T-helper 17 cell (primary cell): ENCODE measurements at regions not wholly inside any gene's neighbourhood (a gene's known extent, or its start where the extent isn't known, plus 50 kb on each side); places are given as distances from the start of the nearest gene placed in this dataset.

Experiments
- ATAC-seq: fragments of 150-1000 bp; cut with Tn5 transposase; 2 replicates; pipeline ENCODE4 v1.10.0; 2021; ENCODE audit warnings: mild to moderate bottlenecking, moderate library complexity
- DNase-seq, 3 donors: peaks; one replicate each; pipeline versions ENCODE4 v3.0.0 to v3.0.0-alpha.2; 2020 to 2021
- H3K9me3 ChIP-seq: one replicate; pipeline ENCODE4 v1.7.0; 2013; ENCODE audit warnings: low read length, mild to moderate bottlenecking; ENCODE audit not compliant: control insufficient read depth, poor library complexity, severe bottlenecking
- H3K27ac Mint-ChIP-seq: one replicate; pipeline ENCODE4 v1.8.0; 2022; ENCODE audit warnings: mild to moderate bottlenecking, moderate library complexity, mixed read lengths
- H3K27me3 Mint-ChIP-seq: one replicate; pipeline ENCODE4 v1.8.0; 2022; ENCODE audit warnings: mixed read lengths
- H3K36me3 Mint-ChIP-seq: one replicate; pipeline ENCODE4 v1.8.0; 2022; ENCODE audit warnings: low read depth, mixed read lengths
- H3K4me1 Mint-ChIP-seq: one replicate; pipeline ENCODE4 v1.8.0; 2022; ENCODE audit warnings: mild to moderate bottlenecking, mixed read lengths
- H3K4me3 Mint-ChIP-seq: one replicate; pipeline ENCODE4 v1.8.0; 2022; ENCODE audit warnings: mild to moderate bottlenecking, moderate library complexity, mixed read lengths

GRCh38 chr9:126211441-126212074, 115.1 kb upstream of the MVB12B start:
- H3K27me3 Mint-ChIP-seq: peaks cover 12% of the 10 kb centered on the region
- peaks cover 2% of the 10 kb centered on the region for H3K36me3 Mint-ChIP-seq

GRCh38 chr9:126215486-126215885, 111.1 kb upstream of the MVB12B start:
- DNase-seq (no peak), ATAC-seq (no peak)
- H3K4me3 Mint-ChIP-seq: no peak overlapping the region
- no peak overlapping the region for H3K27ac Mint-ChIP-seq
- H3K36me3 Mint-ChIP-seq: peaks cover 5% of the 10 kb centered on the region
- peaks cover 37% of the 10 kb centered on the region for H3K27me3 Mint-ChIP-seq
- no peaks in the 10 kb centered on the region for H3K9me3 ChIP-seq
- H3K4me1 Mint-ChIP-seq: no peaks in the 10 kb centered on the region

More at GRCh38 chr9:126211441-126212074, 115.1 kb upstream of the MVB12B start:
- Mint-ChIP-seq H3K4me1 (no peaks in the 10 kb centered on the region), H3K4me3 (no peak overlapping the region), H3K27ac (no peak overlapping the region)
- DNase-seq (no peak), ATAC-seq (no peak)
- no peaks in the 10 kb centered on the region for H3K9me3 ChIP-seq

GRCh38 chr9:126216826-126217225, 109.8 kb upstream of the MVB12B start:
- Mint-ChIP-seq H3K27me3 (peaks cover 50% of the 10 kb centered on the region), H3K27ac (no peak overlapping the region), H3K4me3 (no peak overlapping the region), H3K4me1 (no peaks in the 10 kb centered on the region), H3K36me3 (peaks cover 5% of the 10 kb centered on the region)
- H3K9me3 ChIP-seq: no peaks in the 10 kb centered on the region
- ATAC-seq (no peak), DNase-seq (no peak)

GRCh38 chr9:126217250-126217653, 109.4 kb upstream of the MVB12B start:
- no peak overlapping the region for H3K4me3 Mint-ChIP-seq
- H3K36me3 Mint-ChIP-seq: peaks cover 5% of the 10 kb centered on the region
- peaks cover 1% of the 10 kb centered on the region for H3K4me1 Mint-ChIP-seq
- no peak overlapping the region for H3K27ac Mint-ChIP-seq
- ATAC-seq (no peak), DNase-seq (no peak)
- peaks cover 54% of the 10 kb centered on the region for H3K27me3 Mint-ChIP-seq
- no peaks in the 10 kb centered on the region for H3K9me3 ChIP-seq

- Mint-ChIP-seq H3K4me3 (no peak overlapping the region), H3K27ac (no peak overlapping the region), H3K4me1 (peaks cover 4% of the 10 kb centered on the region), H3K36me3 (peaks cover 5% of the 10 kb centered on the region), H3K27me3 (peaks cover 58% of the 10 kb centered on the region)
- DNase-seq (no peak), ATAC-seq (no peak)
- H3K9me3 ChIP-seq: no peaks in the 10 kb centered on the region
Observed at GRCh38 chr9:126217797-126218196, 108.8 kb upstream of the MVB12B start.

GRCh38 chr9:126218359-126219125, 108.1 kb upstream of the MVB12B start:
- DNase-seq (no peak), ATAC-seq (no peak)
- Mint-ChIP-seq H3K36me3 (peaks cover 5% of the 10 kb centered on the region), H3K4me1 (peaks cover 4% of the 10 kb centered on the region), H3K4me3 (no peak overlapping the region), H3K27me3 (peaks cover 63% of the 10 kb centered on the region), H3K27ac (no peak overlapping the region)
- no peaks in the 10 kb centered on the region for H3K9me3 ChIP-seq

- ATAC-seq (no peak), DNase-seq (no peak)
- no peak overlapping the region for H3K27ac Mint-ChIP-seq
- H3K4me1 Mint-ChIP-seq: peaks cover 8% of the 10 kb centered on the region
- H3K27me3 Mint-ChIP-seq: peaks cover 69% of the 10 kb centered on the region
- peaks cover 9% of the 10 kb centered on the region for H3K36me3 Mint-ChIP-seq
- H3K9me3 ChIP-seq: no peaks in the 10 kb centered on the region
- H3K4me3 Mint-ChIP-seq: no peak overlapping the region
Observed at GRCh38 chr9:126219166-126219565, 107.5 kb upstream of the MVB12B start.

- ATAC-seq: no peak
- H3K9me3 ChIP-seq: no peaks in the 10 kb centered on the region
- H3K36me3 Mint-ChIP-seq: peaks cover 9% of the 10 kb centered on the region
- no peak for DNase-seq
- peaks cover 8% of the 10 kb centered on the region for H3K4me1 Mint-ChIP-seq
- H3K27me3 Mint-ChIP-seq: peaks cover 74% of the 10 kb centered on the region
- no peak overlapping the region for H3K27ac Mint-ChIP-seq
- no peak overlapping the region for H3K4me3 Mint-ChIP-seq
Observed at GRCh38 chr9:126219648-126220063, 107.0 kb upstream of the MVB12B start.

- H3K4me1 Mint-ChIP-seq: peaks cover 8% of the 10 kb centered on the region
- no peak overlapping the region for H3K4me3 Mint-ChIP-seq
- DNase-seq (no peak), ATAC-seq (no peak)
- H3K27me3 Mint-ChIP-seq: peaks cover 81% of the 10 kb centered on the region
- peaks cover 8% of the 10 kb centered on the region for H3K36me3 Mint-ChIP-seq
- H3K9me3 ChIP-seq: no peaks in the 10 kb centered on the region
- no peak overlapping the region for H3K27ac Mint-ChIP-seq
Observed at GRCh38 chr9:126221480-126221879, 105.1 kb upstream of the MVB12B start.

- Mint-ChIP-seq H3K27me3 (peaks cover 90% of the 10 kb centered on the region), H3K4me3 (no peak overlapping the region), H3K36me3 (peaks cover 8% of the 10 kb centered on the region), H3K4me1 (peaks cover 10% of the 10 kb centered on the region), H3K27ac (no peak overlapping the region)
- no peaks in the 10 kb centered on the region for H3K9me3 ChIP-seq
- no peak for ATAC-seq
- no peak for DNase-seq
Observed at GRCh38 chr9:126222363-126222834, 104.2 kb upstream of the MVB12B start.

- DNase-seq (no peak), ATAC-seq (no peak)
- H3K27ac Mint-ChIP-seq: no peak overlapping the region
- peaks cover 8% of the 10 kb centered on the region for H3K36me3 Mint-ChIP-seq
- H3K4me3 Mint-ChIP-seq: no peak overlapping the region
- H3K4me1 Mint-ChIP-seq: peaks cover 10% of the 10 kb centered on the region
- no peaks in the 10 kb centered on the region for H3K9me3 ChIP-seq
- peaks cover 91% of the 10 kb centered on the region for H3K27me3 Mint-ChIP-seq
Observed at GRCh38 chr9:126222835-126223431, 103.7 kb upstream of the MVB12B start.

GRCh38 chr9:126223798-126224531, 102.7 kb upstream of the MVB12B start:
- DNase-seq (no peak), ATAC-seq (no peak)
- H3K4me3 Mint-ChIP-seq: no peak overlapping the region
- no peaks in the 10 kb centered on the region for H3K9me3 ChIP-seq
- H3K27me3 Mint-ChIP-seq: peaks cover 91% of the 10 kb centered on the region
- H3K36me3 Mint-ChIP-seq: peaks cover 8% of the 10 kb centered on the region
- no peak overlapping the region for H3K27ac Mint-ChIP-seq
- peaks cover 15% of the 10 kb centered on the region for H3K4me1 Mint-ChIP-seq
